ENCODE measurements at regions not wholly inside any gene's neighbourhood (a gene's known extent, or its start where the extent isn't known, plus 50 kb on each side); places are given as distances from the start of the nearest gene placed in this dataset.
"Not testable (repeated sequence)": the region's sequence is repeated elsewhere in the genome, so short reads cannot be mapped to it uniquely, and the experiment has no call there.

- Mint-ChIP-seq H3K27me3 (ENCODE audit: insufficient read depth, low read depth, poor library complexity) (peaks cover 6% of the 10 kb centered on the region), H3K27ac (no peak overlapping the region), H3K4me3 (no peak overlapping the region), H3K9me3 (peaks cover 88% of the 10 kb centered on the region), H3K4me1 (no peaks in the 10 kb centered on the region), H3K36me3 (ENCODE audit: low read depth) (peaks cover 20% of the 10 kb centered on the region)
- no peaks in the 10 kb centered on the region for H3K36me3 ChIP-seq (ENCODE audit: insufficient read depth)
- no peak overlapping the region for H2AFZ ChIP-seq
- DNase-seq (ENCODE audit: low spot score), result no peak
- H3K4me1 ChIP-seq (ENCODE audit: insufficient read depth), result no peaks in the 10 kb centered on the region
- ATAC-seq, result no peak
- no peak overlapping the region for H3K4me2 ChIP-seq
- no peaks in the 10 kb centered on the region for H3K9me2 ChIP-seq (ENCODE audit: insufficient read depth)
- no peaks in the 10 kb centered on the region for H3K79me2 ChIP-seq (replicated peaks; ENCODE audit: insufficient read depth)
- no peak overlapping the region for H3K27ac ChIP-seq (ENCODE audit: low read depth)
- H4K20me1 ChIP-seq (replicated peaks; ENCODE audit: insufficient read depth), result no peaks in the 10 kb centered on the region
- TF ChIP-seq REST (IDR thresholded peaks at IDR 0.05; ENCODE audit: unreplicated experiment) (no peak), ZNF331 (CRISPR knock-in tag; IDR thresholded peaks at IDR 0.05; ENCODE audit: low read depth) (no peak), EZH2phosphoT487 (IDR thresholded peaks at IDR 0.05; ENCODE audit: unreplicated experiment) (no peak), EZH2 (IDR thresholded peaks at IDR 0.05; ENCODE audit: low read depth, unreplicated experiment) (no peak), CTCF (conservative IDR thresholded peaks at IDR 0.05; ENCODE audit: low read depth in 2 of 2) (no peak), ETS1 (IDR thresholded peaks at IDR 0.05) (no peak), CREB1 (CRISPR knock-in tag; IDR thresholded peaks at IDR 0.05; ENCODE audit: low read depth) (no peak)
- H3K27me3 ChIP-seq (ENCODE audit: insufficient read depth), result no peaks in the 10 kb centered on the region
- H3F3A ChIP-seq (replicated peaks; ENCODE audit: low read depth), result no peaks in the 10 kb centered on the region
- no peak overlapping the region for H3K4me3 ChIP-seq
Measured at GRCh38 chr14:105881021-105881930, 354.9 kb downstream of the TMEM121 start.

GRCh38 chr14:105882011-105882410 is 355.6 kb downstream of the TMEM121 start:
- H4K20me1 ChIP-seq (replicated peaks; ENCODE audit: insufficient read depth); DNase-seq (ENCODE audit: low spot score); H3K27me3 ChIP-seq (ENCODE audit: insufficient read depth); H3K4me3 Mint-ChIP-seq; H3K4me3 ChIP-seq; H3K27ac Mint-ChIP-seq; H3K27ac ChIP-seq (ENCODE audit: low read depth); H3F3A ChIP-seq (replicated peaks; ENCODE audit: low read depth); H3K4me2 ChIP-seq; H3K4me1 ChIP-seq (ENCODE audit: insufficient read depth); H3K36me3 ChIP-seq (ENCODE audit: insufficient read depth); ATAC-seq; H3K9me2 ChIP-seq (ENCODE audit: insufficient read depth); H3K27me3 Mint-ChIP-seq (ENCODE audit: insufficient read depth, low read depth, poor library complexity); H2AFZ ChIP-seq; H3K4me1 Mint-ChIP-seq; H3K79me2 ChIP-seq (replicated peaks; ENCODE audit: insufficient read depth): not testable (repeated sequence)
- peaks cover 17% of the 10 kb centered on the region for H3K36me3 Mint-ChIP-seq (ENCODE audit: low read depth)
- H3K9me3 Mint-ChIP-seq, result peaks cover 88% of the 10 kb centered on the region
